Right renal cortex interstitium (tissue), 3 donors: ENCODE measurements at regions not wholly inside any gene's neighbourhood (a gene's known extent, or its start where the extent isn't known, plus 50 kb on each side); places are given as distances from the start of the nearest gene placed in this dataset.
"Not testable (repeated sequence)": the region's sequence is repeated elsewhere in the genome, so short reads cannot be mapped to it uniquely, and the experiment has no call there.

Experiments used
- DNase-seq, 3 donors: peaks; one replicate each; pipeline ENCODE4 v3.0.0-alpha.2; 2013; ENCODE audit warnings: low read depth in 3 of 3, low spot score in 2 of 3

DNA sequence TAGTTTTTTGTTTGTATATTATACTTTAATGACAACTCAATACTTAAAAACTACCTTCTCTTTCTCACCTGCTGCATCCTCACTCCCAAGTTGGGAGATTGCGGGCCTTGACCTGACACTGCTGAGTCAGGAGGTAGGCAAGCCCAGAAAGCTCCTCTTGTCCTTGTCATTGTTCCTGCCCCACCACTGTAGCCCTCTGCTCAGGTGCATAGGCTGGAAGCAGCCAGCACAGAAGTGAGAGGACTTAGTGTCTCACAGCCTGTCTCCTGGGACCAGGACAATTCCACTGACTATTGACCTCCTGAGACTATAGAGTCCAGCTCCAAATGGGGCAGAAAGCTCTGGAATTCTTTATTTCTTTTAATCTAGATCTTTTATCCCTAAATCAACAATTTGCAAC lies 123.5 kb upstream of the NDP start:
- DNase-seq = no peak

DNA sequence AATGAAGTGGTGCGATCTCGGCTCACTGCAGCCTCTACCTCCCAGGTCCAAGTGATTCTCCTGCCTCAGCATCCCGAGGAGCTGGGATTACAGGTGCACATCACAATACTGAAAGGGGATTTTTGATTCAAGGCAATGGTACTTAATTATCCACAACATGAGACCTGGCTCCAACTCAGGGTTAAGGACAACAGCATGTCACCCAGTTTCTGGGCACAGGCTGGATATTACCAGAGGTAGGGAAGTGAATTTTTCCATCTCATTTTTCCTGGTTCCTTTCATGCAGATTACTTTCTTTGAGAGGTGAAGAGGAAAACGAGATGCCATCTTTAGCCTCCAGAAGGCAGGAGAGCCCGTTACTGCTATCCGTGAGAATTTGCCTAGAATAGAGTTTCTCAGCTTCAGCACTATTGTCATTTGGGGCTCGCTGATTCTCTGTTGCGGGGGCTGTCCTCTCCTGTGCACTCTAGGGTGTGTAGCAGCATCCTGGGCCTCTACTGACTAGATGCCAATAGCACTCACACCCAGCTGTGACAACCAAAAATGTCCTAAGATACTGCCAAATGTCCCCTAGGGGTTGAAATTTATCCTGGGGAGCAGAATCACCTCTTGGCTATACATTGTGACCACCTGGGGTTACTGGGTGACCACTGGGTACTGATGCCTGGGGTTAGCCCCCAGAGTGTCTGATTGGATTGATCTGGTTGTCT lies 121.8 kb upstream of the NDP start:
- DNase-seq = no peak

DNA sequence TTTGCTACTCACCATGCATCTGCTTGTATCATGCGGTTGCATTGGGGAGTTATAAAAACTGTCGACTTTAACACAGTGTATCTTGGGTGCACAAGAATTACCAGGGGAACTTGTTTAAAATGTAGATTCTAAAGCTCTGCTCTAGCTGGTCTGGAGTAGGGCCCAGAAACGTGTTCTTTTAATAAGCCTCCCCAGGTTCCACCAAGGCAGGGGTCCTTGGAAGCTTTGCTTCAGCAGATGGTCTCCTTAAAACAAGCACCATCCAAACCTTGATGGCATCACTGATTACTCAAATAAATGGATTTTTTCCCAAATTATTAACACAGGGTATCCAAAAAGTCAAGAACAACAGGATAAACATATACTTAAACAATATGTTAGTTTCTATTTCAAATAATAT lies 120.2 kb upstream of the NDP start:
- no peak for DNase-seq

DNA sequence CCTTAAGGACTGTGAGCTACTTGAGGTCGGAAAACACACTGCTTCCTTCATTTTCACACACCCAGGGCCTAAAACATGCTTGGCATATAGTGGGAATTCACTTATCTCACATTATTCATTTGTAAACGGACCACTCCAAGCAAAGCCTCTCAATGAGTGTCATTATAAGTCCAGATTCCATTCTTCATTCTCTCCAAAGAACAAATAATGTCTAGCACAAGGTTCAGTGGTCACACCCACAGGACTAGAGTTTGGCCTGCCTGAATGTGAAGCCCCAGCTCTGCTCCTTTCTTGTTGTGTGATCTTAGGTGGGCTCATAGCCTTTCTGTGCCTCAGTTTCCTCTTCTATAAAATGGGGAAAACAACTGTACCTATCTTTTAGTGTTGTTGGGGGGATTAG lies 119.6 kb upstream of the NDP start:
- DNase-seq = no peak

DNA sequence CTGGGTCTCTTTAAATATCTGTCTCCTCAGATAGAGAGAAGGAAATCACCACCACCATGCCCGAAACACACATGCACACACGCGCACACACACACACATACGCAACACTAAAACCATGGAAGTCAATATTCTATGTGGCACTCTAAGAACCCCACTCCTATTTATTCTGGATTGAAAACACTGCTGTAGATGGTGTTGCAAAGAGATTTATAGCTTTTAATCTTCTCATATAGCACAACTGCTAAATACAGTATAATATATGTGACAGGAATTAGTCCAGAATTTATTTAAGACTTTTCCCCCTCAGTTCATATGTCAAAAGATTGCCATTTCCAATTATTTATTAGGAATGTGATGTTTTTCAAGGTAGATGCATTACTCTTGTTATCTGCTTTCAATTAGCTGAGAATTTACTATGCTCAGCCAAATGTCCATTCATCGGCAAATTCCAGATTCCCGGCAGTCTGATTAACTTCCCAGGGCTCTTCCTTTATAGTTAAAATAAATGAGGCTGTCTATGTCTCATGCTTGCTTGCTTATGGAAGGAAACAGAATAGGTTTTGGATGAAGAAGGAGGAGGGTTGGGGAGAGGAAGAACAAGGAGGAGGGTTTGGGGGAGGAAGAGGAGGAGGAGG lies 115.4 kb upstream of the NDP start:
- DNase-seq = no peak

DNA sequence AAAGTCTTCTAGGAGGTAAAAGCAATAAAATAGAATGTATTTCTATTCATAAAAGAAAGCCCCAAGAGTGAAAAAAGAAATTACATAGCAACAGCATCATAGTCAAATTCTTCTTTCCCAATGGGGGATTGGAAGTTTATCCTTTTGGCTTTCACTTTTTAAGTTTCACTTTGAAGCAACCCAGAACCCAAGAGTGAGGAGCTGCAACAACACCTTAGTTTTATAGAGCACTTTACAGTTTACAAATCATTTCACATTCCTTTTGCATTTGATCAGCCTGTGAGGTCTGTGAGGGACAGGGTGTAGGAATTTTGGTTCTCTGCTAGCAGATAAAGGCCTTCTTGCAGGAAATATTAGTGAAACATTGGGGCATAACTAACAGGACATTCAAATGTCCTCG lies 112.0 kb upstream of the NDP start:
- DNase-seq = no peak

DNA sequence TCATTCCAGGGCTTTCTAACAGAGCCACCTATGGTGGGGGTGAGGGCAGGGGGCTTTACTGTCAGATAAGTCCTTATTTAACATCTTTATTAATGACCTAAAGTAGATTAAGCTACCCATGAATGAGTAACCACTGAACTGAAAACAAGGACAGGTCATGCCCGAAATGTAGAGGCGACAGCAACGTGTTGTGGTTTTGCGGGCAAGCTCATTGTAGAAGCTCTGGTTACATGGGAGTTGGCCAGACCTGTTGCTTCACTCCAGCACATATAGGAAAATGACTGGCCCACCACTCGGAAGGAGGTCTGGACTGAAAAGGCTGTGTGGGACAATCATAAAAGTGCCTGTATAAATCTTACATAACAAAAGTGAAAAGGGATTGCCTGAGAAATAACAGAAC lies 109.6 kb upstream of the NDP start:
- no peak for DNase-seq

DNA sequence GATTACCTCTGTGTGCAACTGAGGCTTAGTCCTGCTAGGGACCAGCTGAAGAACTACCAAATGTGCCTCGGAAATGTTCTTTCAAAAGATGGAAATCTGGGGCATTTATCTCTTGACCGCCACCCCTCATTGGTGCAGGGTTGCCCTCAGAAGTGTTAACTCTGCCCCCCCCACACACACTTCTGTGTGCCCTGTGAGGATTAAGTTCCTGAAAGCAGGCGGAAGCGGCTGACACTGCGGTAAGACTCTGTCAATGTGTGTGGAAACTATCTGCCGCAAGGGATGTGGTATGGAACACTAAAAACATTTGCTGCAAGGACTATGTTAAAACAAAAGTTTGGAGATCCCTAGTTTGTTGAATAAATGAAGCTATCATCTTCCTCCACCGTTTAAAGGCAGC lies 106.9 kb upstream of the NDP start:
- no peak for DNase-seq

DNA sequence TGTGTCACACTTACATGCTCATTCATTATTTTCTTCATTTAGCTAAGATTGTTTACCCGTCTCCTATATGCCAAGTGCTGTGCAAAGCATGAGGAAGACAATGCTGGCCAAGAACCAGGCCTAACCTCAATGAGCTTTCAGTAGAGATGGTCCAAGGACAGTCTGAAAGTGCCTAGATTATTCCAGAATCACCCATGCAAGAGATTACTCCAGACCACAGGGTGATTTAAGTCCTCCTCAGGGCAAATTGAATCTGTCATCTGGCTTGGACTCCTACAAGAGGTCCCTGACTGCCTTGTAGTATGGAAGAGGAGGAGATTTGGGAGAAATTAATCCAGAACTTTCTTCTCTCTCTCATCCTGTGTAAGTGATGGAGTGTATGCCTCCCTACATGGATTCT lies 99.4 kb upstream of the NDP start:
- DNase-seq = no peak

DNA sequence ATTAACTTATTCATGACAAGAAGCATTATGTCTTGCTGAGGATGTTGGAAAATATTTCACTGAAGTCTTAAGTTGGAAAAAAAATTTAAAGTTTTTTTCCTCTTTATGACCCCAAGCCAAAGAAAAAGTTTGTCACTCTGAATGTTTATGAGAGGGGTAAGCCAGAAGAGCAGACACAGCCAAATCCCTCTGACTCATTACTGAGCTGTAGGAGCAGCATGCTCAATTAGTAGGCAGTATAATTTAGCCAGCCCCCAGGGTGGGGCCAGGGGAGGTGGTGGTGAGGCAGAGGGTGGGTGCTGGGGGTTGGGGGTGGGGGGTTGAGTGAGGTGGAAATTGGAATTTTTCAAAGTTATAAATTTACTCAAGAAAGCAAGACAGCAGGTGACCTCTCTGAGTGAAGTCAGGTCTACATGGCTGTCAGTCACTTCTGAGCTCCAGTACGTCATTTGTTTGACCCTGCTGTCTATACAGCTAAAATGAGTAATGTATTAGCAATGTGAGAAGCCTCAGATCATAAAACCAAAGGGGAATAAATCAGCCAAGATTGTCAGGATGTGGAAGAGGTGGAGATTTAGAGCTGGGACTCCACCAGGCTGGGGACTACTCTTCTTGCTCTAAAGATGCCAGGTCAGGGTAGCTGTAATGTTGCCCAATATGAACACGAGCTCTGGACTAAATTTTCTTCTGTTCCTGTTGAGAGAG lies 98.8 kb upstream of the NDP start:
- DNase-seq = no peak

DNA sequence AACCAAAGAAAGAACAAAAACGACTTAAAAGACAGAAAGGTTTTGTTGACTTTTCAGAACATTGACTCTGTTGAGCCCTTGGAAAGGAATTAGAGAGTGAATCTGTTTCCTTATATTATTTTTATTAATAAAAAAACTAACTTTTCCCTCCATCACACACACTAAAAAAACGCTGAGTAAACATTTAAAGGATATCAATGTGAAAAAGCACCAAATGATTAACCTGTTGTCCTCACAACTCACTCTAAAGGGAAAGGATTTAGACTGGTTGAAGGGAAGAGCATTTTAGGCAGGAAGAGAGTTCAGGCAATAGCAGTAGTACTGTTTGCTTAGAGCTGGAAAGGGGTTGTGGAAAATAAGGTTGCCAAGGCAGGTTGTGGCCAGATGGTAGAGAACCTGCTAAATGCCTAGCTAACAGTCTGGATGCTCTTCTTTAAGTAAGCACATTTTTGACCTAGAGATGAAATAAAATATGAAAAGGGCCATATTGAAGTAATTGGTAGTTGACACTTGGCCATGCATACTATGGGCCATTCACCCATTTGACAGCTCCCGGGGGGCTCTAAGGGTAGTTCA lies 98.0 kb upstream of the NDP start:
- no peak for DNase-seq

DNA sequence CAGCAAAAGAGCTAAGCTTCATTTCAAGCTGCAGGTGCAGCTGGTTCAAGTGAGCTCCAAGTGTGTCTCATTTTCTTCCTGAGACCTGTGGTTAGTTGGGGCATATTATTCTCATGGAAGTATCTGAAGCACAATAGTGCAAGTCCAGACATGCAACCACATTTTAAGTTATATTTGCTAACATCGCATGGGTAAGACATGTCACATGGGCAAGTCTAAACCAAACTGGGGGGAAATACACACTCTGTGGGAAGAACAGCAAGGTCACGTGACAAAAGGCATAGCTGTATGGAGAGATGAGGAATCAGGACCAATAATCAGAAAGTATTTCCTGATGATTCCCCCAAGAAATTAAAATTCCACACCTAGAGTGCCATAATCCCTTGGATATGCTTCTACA lies 94.9 kb upstream of the NDP start:
- DNase-seq = no peak

DNA sequence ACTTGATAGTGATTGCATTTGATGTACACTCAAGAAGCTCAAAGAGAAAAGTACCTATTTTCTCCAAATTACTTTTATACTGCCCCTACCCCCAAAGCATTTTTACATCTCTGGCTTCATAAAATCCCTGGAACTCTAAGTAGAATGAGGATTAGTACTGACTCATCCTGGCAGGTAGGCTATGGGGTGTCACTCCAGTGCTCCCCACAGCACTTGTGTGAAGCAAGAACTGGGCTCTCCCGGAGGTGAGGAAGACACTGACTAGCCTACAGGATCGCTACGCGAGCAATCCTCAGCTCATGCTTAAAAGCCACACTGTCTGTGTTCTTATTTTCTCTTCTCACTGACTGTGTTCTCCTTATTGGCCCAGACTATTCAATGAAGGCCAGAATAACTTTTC lies 90.4 kb upstream of the NDP start:
- no peak for DNase-seq

DNA sequence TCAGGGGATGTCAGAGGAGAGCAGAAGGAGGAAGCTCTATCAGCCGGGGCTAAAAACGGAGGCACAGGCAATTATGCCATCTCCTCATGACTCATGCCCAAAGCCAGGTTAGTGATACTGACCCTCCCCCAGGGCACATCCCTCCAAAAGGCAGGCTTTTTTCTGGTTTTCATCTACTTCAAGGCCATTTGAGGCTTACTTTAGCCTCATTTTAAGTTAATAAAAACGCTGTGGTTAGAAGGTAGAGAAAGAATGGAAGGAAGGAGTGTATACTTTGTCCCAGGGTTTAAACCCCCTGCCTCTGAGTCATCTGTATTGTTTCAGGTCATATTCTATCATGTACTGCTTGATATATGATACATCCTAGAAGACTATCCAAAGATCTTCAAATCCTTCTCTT lies 89.7 kb upstream of the NDP start:
- no peak for DNase-seq

DNA sequence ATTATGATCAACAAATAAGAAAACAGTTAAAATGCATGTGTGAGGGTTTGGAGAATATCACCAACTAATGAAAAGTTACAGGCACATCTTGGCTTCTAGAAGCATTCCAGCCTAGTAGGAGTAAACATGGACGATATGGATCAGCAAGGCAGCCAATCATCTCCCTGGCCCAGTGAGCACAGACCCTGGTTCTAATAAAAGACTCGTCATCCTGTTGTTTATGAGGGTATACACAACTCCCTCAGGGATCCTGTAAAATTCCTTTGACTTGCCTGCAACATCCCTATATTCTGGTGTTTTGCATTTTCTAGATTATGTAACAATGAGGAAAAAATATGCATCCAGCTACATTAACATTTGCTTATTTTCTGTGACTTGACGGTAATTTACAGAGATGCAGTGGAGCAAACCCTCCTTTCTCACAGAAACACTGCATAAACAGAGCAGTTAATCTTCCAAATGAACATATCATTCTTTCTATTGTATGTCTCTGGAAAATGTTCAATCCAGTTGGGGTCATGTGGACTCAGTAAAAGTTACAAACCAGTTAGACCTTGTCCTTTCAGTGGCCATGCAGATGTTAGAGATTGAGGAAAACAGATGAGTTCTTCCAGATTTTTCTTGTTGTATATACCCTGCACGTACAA lies 88.9 kb upstream of the NDP start:
- peak in 1 of 3 donors; percentile 8 for DNase-seq

DNA sequence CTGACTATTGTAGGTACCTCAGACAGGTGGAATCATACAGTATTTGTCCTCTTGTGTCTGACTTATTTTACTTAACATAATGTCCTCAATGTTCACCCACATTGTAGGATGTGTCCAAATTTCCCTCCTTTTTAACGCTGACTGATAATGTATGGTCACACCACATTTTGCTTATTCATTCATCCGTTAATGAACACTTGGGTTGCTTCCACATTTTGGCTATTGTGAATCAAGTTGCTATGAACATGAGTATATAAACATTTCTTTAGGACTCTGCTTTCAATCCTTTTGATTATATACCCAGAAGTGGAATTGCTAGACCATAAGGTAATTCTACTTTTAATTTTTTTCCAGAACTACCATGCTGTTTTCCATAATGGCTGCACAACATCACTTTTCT lies 87.0 kb upstream of the NDP start:
- no peak for DNase-seq

DNA sequence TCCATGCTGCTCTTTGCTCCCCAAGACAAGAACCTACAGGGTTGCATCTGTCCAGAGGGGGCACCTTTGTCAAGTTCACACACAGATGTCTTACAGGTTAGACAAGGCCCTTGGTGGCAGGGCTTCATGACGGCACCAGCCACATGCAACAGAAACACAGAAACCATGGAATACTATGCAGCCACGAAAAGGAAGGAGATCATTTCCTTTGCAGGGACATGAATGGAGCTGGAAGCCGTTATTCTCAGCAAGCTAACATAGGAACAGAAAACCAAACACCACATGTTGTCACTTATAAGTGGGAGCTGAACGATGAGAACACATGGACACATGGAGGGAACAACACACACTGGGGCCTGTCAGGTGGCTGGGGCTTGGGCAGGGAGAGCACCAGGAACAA lies 85.1 kb upstream of the NDP start:
- DNase-seq = no peak

DNA sequence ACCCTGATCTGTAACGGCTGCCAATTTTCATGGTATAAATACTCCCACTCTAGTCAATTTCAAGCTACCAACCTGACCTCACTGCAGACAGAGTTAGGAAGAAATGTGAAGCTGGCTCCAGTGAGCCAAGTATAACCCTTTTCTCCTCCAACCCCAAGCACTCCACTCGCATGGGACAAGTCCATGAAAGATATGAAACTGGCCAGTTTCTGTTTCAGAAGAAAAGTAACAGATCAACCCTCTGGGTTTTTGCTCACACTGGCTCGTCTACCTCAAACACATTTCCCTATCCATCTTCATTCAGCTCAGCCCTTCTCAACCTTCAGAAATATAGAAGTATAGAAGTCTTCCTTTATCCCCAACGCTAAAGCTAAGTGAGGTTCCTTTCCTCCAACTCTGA lies 82.4 kb upstream of the NDP start:
- DNase-seq = no peak

DNA sequence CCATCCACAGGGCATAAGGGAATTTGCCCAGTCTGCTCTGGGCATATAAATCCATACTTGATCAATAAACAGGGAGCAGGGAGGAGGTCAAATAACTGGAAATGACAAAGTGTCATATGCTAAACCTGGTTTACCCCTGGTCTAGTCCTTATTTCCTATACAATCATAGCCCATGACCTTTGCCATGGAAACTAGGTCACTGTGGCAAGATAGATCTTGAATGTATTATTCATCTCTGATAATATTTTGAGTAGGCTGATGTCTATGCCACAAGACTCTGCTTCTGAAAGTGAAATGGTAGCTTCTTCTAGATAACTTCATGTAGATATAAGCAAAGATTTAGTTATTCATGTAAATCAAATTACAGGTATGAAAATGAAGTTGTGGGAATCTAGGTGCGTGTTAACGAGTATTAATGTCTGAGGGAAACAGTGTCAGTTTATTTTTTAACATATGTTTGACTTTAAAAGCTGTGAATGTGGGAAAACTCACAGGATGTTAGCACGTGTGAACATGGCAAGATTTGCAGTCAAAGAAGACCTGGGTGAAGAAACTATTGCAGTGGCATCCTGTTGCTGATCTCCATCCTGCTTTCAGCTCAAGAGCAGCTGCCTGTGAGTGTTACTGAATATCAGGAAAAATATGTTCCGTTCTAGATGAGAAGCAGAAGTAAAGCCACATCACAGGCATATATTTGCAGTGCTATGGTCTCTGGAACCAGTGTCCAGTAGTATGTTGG lies 81.8 kb upstream of the NDP start:
- no peak for DNase-seq

DNA sequence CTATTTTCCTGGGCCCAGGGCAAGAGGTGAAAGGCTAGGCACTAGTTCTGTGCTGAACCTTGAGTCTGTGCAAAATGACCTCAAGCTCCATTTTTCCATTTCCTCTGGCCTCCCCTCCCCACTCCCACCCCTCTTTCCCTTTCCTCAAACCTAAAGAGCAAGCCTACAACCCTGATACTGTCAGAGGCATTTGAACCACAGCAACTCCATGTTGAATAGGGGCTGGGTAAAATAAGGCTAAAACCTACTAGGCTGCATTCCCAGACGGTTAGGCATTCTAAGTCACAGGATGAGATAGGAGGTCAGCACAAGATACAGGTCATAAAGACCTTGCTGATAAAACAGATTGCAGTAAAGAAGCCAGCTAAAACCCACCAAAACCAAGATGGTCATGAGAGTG lies 71.9 kb upstream of the NDP start:
- not testable (repeated sequence) for DNase-seq

DNA sequence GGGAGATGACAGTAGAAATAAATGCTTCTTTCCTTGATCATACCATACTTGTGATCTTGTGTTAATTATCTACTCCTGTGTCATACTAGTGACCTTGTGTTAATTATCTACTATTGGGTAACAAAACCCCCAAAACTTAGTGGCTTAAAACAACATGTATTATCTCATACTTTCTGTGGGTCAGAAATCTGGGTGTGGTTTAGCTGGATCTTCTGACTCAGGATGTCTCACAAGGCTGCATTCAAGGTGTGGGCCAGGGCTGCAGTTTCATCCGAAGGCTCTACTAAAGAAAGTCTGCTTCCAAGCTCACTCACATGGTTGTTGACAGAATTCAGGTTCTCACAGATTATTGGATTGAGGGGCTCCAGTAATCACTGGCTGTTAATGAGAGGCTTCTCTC lies 70.3 kb upstream of the NDP start:
- DNase-seq = no peak
